Glomerular visceral epithelial cell (primary cell): ENCODE measurements at regions not wholly inside any gene's neighbourhood (a gene's known extent, or its start where the extent isn't known, plus 50 kb on each side); places are given as distances from the start of the nearest gene placed in this dataset.
A peak's percentile ranks its signal among the peaks of the same experiment; 100 is the strongest.
"Not testable (repeated sequence)": the region's sequence is repeated elsewhere in the genome, so short reads cannot be mapped to it uniquely, and the experiment has no call there.

Experiments used
- DNase-seq: peaks from one replicate; pipeline ENCODE4 v3.0.0-alpha.2; 2016; ENCODE audit errors: extremely low spot score

DNA sequence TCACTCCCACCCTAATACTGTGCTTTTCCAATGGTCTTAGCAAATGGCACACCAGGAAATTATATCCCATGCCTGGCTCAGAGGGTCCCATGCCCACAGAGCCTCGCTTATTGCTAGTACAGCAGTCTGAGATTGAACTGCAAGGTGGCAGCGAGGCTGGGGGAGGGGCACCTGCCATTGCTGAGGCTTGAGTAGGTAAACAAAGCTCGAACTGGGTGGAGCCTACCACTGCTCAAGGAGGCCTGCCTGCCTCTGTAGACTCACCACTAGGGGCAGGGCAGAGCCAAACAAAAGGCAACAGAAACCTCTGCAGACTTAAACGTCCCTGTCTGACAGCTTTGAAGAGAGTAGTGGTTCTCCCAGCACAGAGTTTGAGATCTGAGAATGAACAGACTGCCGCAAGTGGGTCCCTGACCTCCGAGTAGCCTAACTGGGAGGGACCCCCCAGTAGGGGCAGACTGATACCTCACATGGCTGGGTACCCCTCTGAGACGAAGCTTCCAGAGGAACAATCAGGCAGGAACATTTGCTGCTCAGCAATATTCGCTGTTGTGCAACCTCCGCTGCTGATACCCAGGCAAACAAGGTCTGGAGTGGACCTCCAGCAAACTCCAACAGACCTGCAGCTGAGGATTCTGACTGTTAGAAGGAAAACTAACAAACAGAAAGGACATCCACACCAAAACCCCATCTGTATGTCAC, 150.7 kb upstream of the FOXA2 start:
- not testable (repeated sequence) for DNase-seq

DNA sequence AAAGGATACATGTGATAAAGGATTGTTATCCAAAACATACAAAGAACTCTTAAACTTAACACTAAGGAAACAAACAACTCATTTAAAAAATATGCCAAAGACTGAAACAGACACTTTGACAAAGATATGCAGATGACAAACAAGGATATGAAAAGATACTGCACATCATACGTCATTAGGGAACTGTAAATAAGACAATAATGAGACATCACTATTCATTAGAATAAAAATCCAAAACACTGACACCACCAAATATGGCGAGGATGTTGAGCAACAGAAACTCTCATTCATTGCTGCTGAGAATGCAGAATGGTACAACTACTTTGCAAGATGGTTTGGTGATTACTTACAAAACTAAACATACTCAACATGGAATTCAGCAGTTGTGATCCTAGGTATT, 156.5 kb upstream of the FOXA2 start:
- no peak for DNase-seq

DNA sequence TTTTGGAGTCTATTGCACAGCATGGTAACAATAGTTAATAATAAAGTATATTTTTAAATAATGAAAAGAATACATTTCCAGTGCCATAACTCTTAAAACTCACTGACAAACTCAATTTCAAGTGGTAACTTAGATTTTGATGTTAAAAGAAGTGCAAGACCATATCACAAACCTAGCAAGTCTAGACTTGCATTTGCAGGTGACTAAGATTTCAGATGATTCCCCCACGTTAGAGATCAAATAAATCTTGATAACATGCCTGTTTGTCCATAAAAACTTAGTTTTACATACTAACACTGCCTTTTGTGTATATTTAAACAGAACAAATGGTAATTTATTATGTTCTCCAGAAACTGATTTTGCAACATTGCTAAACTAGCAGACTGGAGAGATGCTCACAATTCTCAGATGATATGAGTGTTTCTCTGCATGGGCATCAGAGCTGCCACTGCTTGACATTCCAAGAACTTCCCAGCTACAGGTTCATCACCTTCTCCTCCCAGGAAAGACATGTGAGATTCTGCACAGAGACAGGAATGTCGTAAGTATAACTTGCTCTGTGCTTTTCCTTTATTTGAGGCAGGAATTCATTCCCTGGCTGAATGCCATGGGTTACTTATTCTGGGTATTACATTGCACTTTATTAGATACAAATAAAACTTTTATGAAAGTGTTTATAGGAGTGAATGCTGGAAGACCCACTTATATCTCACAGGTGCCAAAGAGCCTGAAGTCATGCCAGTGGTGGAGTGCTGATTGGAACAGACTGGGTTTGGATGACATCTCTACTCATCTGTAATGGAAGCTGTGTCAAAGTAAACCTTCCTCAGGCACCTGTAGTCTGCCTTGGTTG, 160.2 kb upstream of the FOXA2 start:
- DNase-seq: no peak

DNA sequence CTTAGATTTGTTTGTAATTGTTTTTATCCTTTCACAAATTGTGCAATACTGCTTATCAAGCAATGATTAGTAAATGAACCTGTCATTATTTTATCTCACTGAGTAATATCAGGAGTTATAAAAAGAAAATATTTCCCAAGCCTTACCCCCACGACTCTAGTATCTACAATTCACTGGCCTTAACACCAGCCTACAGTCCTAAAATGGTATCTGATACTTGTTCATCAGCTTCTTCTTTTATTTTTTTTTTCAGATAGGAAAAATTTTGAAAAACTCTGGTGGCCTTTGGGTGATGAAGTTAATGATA, 160.8 kb upstream of the FOXA2 start:
- DNase-seq: no peak

DNA sequence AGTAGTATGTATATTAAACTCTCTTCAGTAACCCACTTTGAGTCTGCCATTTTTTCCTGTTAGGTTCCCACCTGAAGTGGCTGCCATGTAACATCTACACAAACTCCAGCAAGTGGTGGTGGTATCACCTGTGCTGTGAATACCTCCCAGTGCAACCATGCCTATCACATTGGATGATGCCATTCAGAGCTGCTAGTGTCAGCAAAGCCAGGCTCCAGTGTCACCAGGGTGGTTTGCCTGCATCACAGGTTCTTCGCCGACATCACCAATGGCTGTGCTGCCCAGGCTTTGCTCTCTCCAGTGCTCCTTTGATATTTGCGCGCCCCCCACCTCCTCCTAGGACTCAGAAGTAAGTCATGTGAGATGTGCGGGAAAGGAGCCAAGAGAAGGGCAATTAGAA, 162.6 kb upstream of the FOXA2 start:
- no peak for DNase-seq

DNA sequence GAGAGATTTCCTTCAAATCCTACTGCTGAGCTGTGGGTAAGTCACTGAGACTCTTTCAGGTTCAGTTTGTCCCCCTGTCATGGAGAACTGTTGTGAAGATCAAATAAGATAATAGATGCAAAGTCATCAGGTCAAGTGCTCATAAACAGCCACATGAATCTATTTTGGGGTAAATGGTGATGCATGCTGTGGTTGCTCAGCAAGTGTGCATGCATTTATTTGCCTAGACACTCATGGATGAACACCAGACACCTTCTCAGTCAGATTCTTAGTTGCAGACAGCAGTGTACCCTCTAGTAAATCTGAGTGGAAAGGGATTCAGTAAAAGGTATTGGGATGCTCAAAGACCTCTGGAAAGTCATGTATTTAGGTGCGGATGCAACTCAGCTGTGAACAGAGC, 168.0 kb upstream of the FOXA2 start:
- DNase-seq: no peak

DNA sequence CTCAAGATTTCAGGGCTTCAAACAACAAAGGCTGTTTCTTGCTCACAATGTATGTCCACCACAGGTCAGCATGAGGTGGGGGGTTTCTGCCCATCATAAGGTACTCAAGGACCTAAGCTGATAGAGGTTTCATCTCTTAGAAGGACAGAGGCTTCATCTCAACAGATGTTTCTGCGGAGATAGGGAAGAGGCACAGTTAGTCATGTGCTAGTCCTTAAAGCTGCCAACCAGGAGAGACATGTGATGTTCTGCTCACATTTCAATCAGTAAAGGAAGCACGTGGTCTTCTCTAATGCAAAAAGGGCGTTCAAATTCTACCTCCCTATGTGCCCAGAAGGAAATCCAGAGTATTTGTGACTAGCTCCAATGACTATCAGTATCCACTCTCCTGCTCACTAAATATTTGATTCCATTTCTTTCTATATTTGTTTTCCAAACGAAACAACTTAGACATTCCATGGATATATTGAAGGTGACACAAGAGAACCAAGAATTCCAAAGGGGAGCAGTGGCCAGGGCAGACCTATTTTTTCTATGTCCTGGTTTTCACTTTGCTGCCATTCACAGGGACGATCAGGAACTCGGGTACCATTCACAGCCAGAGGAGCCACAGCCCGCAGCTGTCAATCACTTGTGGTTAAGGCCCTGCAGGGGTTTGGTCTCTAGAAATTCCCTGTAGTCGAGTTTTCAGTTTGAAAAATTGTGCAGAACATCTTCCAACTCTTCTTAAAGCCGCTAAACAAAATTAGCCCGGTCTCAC, 173.2 kb upstream of the FOXA2 start:
- DNase-seq: no peak

DNA sequence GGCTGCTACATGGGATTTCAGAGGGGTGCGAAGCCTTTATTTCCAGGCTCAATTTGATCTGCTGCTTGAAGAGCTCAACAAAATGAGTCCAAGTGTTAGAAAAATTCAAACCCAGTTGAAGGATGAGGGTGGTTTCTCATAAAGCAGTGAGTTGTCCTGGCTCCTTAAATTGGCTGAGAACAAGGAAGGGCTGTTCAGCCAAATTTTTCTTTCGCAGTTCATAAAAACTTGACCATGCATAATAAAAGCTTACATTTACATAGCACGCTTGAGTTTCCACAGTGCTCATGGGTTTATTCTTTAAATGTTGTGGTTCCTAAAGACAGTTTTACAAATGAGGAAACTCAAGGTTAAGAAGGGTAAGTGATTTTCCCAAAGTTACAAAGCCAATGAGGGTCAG, 174.4 kb upstream of the FOXA2 start:
- DNase-seq: no peak

DNA sequence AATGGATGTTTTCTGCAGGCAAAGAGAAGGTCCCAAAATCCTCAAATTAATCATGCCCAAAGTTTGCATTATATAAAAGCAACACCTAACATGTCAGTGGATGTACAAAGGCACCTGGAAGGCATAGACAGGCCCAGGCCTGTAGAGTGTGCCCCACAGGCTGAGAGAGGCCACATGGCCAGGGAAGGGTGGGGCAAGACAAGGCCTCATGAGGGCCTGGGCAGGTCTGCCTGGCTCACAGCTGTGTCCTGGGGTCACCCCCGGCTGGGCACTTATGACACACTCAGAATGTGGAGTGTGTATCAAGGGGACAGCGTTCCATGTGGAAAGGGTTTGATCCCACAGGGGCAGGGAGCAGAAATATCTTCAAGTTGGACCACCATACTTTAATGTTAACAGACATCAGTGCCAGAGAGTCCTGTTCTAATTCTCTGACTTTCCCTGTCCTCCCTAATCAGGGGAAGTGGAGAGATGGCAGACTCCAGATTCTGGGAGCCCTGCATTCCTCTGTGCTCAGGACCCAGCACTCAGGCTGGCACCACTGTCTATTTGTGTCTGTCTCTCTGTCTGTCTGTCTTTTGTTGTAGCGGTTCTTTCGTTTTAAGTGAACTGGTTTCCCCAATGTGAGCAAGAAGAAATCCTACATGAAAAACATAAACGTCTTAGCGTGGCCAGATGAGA, 178.3 kb upstream of the FOXA2 start:
- DNase-seq: peak; percentile 68

DNA sequence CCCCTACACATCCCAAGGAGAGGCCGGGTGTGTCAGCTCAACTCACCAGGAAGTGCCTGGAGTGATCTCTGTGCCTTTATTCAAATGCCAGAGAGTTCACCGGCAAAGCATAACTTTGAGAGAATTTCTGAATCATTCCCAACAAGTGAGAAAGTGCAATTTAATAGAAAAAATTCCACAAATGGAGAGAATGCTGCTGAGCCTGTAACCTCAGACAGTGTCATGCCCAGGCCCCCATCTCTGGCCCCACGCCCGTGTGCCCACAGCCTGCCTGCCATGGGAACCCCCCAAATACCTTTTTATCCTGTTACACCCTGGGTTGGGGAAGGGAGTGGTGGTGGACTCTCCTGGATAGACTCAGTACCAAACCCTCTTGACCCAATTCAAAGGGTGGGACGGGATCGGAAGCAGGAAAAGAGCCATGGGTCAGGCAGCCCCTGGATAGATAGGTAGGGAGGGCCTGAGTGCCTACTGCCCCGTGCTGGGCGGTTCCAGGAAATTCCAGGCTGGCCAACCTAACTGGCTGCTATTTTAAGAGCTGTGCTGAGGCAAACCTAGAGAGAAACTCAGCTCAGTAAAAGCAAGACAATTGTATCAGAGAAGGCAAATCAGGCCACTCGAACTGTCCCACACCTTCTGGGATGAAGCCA, 179.0 kb upstream of the FOXA2 start:
- DNase-seq: peak; percentile 94

DNA sequence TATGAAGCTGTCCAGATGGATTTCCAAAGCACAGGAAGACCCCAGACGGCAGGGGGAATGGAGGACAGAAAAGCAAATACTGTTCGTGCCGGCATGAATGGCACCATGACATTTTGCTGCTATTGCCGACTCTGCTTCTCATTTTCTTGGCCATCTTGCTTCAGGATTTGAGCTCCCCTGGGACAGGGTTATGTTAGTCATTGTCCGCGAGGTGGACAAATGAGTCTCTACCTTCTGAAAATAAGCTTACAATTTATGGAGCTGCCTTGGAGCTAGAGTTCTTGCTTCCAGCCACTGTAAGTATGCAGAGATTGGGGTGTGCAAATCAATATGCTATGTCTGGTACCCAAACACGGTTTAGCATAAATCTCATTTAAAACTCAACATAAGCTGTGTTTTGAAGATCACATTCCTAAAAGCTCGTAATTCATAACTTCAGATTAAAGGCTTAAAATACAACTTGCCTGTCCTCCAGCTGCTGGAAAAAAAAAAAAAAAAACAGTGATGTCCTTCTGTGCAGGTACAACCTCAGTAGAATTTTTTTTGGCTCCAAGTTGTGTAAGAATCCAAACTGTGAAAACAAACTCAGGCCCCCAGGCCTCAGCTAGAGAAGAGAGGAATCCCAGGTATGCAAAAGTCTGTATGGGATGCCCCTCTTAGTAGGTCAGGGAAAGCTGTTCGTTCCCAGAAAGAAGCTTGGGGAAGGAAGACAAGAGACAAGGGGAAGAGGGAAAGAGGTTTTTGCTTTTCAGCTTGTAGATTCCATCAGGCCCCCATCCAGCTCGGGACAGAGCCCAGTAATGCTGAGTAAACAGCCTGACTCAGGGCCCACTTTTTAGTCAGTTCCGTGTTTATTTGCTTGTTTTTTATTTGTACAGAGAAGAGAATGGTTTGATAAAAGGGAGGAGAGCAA, 184.2 kb upstream of the FOXA2 start:
- DNase-seq: no peak

DNA sequence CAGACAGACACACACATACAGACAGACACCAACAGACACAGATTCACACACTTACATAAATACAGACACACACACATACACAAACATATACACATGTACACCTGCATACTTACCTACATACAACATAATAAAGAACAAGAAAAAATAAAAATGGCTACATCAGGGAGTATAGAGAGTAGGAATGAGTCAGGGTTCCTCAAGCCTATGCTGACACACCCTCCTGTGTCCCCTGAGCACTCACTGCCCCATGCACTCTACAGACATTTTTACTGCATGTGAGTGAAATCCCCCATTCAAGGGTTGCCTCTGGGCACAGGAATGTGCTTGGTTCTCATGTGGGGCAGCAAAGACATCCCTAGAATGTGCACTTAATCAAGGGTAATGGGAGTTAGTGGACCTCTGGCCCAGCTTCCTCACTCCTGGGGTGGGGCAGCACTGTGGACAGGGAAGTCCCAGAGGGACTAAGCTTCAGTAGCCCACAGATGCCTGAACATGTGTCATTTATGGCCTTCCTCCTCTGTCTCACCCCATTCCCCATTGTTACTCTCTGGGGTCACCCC, 185.9 kb upstream of the FOXA2 start:
- DNase-seq: no peak

DNA sequence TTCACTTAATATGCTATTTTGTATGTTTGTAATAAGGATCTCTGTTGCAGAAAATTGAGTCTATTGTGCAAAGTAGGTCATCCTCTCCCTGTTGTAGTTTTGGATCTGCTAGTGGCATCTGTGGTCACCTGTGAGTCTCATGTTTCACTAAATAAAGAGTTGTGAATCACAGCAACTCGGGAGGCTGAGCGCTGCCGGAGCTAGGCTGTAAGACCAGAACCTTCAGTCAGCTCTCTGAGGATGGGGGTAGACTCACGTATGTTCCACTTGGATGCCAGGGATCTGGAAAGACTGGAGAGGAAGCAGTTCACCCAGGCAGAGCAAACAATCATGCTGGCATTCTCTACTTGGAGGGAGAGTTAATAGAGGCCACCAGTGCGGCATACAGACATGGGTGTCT, 187.3 kb upstream of the FOXA2 start:
- peak; percentile 88 for DNase-seq

DNA sequence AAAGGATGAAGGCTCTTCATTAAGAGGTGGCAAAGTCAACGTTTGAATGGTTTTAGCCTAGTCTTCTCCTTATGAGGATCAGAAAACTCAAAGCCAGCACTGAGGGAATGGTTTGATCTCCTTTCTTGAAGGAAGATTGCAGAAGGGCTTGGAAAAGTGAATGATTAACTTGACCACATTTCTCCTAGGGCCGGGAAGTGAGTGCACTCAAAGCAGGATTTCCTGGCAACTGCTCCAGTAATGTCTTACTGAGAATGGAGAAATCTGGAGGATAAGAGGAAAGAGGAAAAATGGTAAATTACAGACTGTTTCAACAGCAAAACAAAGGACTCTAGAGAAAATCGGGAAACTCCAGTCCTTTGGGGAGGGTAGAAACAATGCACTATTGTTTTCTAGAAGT, 189.0 kb upstream of the FOXA2 start:
- DNase-seq: peak; percentile 79

DNA sequence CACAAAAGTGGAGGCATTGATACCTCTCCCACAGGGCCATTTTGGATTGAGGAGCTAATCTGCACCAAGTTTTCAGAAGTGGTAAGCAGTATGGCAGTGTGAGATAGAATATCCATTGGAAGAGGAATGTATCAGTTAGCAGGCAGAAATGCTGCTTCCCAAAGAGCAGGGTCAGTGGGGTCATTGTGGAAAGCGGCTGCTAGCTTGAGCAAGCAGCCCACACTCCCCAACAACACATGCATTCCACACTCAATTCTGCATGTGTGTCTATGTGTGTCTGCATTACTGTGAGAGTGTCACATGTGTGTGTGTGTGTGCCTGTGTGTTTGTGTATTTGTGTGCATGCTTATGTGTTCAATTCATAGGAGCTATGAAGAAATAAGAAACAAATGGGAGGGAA, 190.9 kb upstream of the FOXA2 start:
- DNase-seq: no peak

DNA sequence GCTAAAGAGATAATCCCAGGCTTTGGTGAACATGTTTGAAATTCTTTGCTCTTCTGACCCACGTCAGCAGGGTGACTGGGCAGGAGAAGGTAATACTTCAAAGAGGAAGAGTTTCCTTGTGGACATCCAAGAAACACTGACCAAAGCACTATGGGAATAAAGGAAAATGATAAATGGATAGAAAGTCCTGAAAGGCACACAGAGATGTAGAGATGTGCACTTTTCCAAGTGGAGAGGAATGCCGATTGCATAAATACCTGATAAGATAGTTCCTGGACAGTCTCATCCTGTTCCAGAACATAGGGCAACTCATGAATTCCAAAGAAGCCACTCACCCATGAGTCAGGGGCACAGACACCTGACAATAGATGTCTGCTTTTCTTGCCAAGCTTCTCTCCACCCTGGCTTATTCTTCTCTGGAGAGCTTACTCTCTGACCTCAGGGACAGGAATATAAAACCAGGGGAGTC, 191.3 kb upstream of the FOXA2 start:
- DNase-seq: peak; percentile 94

DNA sequence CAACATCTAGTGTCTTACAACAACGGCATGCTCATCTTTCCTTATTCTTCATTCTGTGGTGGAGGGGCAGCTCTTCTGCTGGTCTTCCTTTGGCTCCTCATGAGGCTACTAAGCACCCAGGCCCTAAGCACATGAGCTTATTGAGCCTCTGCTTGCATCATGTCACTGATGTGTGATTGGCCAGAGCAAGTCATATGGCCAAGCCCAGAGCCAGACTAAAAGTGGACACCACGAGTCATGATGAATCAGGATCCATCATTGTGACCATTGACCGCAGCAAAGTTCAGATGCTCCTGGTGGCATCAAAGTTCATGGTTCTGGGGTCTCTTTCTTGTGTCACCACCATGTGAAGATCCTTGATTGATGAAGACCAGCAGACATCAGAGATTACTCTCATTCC, 192.0 kb upstream of the FOXA2 start:
- peak; percentile 45 for DNase-seq

DNA sequence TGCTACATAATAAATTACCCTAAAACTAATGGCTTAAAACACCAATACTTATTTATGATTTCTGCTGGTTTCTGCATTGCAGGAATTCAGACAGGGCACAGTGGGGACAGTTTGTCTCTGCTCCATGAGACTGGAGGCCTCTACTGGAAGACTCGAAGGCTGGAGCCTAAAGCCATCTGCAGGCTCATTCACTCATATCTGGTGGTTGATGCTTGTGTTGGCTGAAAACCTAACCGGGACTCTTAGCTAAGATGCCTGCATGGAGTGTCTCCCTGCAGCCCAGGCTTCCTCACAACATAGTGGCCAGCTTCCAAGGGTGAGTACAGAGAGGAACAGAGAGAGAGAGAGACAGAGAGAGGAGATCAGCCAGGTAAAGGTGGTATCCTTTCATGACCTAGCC, 195.5 kb upstream of the FOXA2 start:
- DNase-seq: no peak

DNA sequence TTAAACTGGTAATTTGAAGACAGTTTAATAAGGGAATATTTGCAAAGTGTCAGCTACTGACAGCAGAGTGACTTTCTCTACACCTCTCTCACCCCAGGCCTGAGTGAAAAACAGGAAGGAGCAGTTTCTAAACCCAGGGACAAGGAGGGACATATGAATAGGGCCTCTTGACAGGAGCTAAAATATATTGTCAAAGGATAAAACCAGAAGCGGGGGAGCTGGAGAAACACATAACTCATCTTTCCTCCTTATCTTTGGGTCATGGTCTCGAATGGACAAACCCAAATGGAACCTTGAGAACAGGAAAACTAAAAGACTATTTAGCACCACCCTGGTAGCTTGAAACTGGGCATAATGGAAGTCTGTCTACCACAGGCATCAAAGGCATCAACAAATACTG, 197.5 kb upstream of the FOXA2 start:
- no peak for DNase-seq

DNA sequence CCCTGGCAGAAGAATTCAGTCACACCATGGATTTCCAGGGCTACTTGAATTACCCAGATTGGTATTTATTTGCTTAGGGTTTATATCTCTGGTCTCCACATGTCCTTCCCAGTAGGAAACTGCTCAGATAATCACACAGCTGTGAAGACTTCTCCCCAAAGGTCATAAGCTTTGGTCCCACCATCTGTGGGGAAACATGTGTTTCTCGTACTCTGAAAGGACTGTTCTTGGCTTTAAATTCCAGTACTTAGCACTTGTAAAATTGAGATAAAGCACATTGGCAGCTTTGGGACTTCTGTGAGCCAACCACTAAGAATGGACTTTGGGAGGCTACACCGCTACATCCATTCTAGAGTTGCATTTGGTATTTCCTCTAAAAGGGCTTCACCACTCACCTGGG, 205.3 kb upstream of the FOXA2 start:
- DNase-seq: no peak
